ENCODE measurements at regions not wholly inside any gene's neighbourhood (a gene's known extent, or its start where the extent isn't known, plus 50 kb on each side); places are given as distances from the start of the nearest gene placed in this dataset.

GRCh38 chr2:192555740-192556139 lies 361.0 kb upstream of the TMEFF2 start:
- no peak for TF ChIP-seq CTCF (IDR thresholded peaks at IDR 0.05 in 8 of 11, conservative IDR thresholded peaks at IDR 0.05 in 3 of 11)
- no peak for TF ChIP-seq POLR2A (IDR thresholded peaks at IDR 0.05)

All from spleen (tissue), 7 donors.